Neuron (in vitro differentiated cells): ENCODE measurements at regions not wholly inside any gene's neighbourhood (a gene's known extent, or its start where the extent isn't known, plus 50 kb on each side); places are given as distances from the start of the nearest gene placed in this dataset.

Experiments
- H2AFZ ChIP-seq: one replicate; pipeline ENCODE4 v1.6.1; 2013; ENCODE audit warnings: low read depth, mild to moderate bottlenecking, inconsistent platforms, low read length, moderate library complexity
- H3K27me3 ChIP-seq: one replicate; pipeline ENCODE4 v1.6.1; 2013; ENCODE audit warnings: low read length; ENCODE audit not compliant: insufficient read depth
- H3K36me3 ChIP-seq: one replicate; pipeline ENCODE4 v1.6.1; 2013; ENCODE audit warnings: low read length; ENCODE audit not compliant: insufficient read depth
- H3K4me1 ChIP-seq: one replicate; pipeline ENCODE4 v1.6.1; 2013; ENCODE audit warnings: low read length; ENCODE audit not compliant: insufficient read depth
- H3K4me3 ChIP-seq: 2 replicates; pipeline ENCODE4 v1.5.1; 2013; ENCODE audit warnings: mild to moderate bottlenecking, low read length, moderate library complexity
- H3K9me3 ChIP-seq: one replicate; pipeline ENCODE4 v1.6.1; 2013; ENCODE audit warnings: low read length

DNA sequence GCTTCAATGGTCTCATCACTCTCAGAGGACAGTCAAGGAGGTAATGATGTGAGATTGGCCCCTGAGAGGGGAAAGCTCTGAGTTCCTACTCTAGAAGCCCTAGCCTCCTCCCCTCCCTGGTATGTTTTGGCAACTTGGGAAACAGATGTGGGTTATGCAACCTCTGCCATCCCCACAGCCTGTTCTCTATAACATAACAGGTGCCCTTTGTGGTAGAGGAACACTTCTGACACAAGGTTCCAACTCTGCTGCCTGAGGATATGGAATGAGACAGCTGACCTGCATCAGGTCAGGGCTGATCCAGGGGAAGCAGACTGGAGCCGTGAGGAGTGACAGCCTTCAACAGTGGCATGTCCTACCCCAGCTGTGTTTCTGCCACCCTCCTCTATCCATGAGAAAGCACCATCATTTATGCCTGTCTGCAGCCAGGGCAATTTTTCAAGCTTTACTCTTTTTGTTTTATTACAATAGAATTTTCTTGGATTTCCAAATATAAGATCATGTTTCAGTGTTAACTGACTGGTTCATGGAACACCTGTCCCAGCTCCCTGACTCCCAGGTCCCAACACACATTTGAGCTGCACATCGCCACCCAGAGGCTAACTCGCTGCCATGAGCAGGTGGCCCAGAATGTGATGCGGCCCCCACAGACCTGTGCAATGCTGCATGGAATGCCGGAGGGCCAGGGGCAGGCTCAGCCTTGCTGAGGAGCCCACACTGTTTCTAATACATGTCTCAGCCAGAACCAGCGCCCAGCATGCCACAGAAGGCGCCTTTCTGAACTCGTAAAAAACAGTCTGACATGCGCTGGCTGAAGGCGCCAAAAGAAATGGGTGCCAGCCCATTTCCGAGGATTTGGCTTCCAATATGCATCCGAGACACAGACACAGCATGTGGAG is 124.8 kb upstream of the CHST15 start:
- H3K4me3 ChIP-seq: no peak overlapping the region
- no peaks in the 10 kb centered on the region for H3K27me3 ChIP-seq
- no peaks in the 10 kb centered on the region for H3K4me1 ChIP-seq
- H3K9me3 ChIP-seq: no peaks in the 10 kb centered on the region
- H3K36me3 ChIP-seq: no peaks in the 10 kb centered on the region
- H2AFZ ChIP-seq: no peak overlapping the region

DNA sequence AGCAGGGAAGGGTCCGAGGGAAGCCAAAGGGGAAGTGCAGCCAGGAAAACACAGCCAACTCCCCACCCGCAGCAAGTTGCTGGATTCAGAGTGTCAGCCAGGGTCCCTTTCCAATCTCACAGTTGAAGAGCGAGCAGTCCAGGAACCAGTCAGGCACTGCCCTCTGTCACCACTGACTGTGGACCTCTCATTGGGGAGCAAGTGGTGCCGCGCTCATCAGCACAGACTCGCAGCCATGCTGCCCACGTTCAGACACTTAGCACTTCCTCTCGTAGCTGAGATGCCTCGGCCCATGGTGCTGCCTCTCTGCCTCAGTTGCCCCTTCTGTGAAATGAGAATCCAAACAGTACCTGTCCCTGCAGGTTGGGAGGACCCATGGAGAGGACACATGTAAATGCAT is 123.6 kb upstream of the CHST15 start:
- Histone ChIP-seq H3K9me3 (no peaks in the 10 kb centered on the region), H3K4me3 (no peak overlapping the region), H3K27me3 (no peaks in the 10 kb centered on the region), H2AFZ (no peak overlapping the region), H3K36me3 (no peaks in the 10 kb centered on the region), H3K4me1 (no peaks in the 10 kb centered on the region)

DNA sequence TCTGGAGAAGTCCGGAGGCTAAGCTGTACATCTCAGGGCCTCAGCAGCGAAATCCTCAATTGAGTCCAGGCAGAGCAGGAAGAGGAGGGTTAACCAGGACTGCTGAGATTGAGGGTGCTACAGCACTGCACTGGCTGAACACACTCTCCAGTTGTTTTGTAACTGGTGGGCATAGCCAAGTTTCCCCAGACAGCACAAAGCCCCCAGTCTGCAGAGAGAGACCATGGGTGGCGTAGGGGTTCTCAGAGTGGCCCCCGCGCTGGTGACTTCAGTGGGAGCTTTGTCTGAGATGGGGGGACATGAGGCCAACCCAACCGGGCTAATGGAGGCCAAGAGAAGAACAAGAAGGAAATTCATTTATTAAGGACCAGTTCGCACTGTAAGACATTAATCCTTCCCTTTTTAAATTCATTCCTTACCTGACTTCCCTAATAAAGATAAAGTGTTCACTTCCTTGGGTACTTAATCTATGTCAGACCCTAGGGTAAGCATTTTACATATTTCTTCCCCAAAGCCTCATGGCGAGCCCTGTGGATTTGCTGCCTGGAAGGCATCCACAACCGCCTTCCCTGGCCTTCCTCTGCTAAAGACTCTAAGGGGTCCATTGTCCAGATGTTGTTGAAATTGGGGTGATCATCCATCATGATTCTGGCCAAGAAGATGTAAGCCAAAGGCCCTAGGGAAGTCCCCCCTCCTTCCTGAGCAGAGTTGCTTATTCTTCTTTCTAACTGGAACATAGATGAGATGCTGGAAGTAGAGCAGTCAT is 121.4 kb upstream of the CHST15 start:
- Histone ChIP-seq H2AFZ (no peak overlapping the region), H3K4me3 (no peak overlapping the region), H3K36me3 (no peaks in the 10 kb centered on the region), H3K4me1 (no peaks in the 10 kb centered on the region), H3K27me3 (no peaks in the 10 kb centered on the region), H3K9me3 (no peaks in the 10 kb centered on the region)

DNA sequence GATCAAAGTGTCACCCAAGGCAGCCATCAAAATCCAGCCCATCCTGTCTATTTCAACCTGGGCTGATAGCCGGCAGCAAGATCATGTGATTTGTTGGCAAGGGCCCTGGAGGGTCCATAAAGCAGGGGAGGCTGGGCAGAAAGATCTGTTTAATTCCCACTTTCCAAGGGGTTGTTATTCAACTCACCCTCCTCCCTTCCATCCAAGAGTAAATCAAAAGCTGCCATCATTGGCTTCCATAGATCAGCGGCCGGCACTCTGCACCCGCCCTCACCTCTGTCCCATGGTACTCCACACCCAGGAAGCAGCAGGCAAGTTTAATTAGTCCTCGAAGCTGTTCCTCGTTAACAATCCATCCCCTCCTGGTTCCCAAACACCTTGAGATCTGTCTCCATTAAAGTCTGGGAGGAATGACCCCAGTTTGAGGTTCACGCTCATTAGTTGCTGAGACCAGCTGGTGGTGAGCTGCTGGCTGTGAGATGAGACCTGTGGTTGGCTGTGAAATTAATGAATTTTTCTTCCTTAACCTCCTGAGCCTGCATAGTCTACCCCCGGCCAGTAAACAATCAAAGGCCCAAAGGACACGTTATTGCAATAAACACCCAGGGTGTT is 120.6 kb upstream of the CHST15 start:
- no peak overlapping the region for H3K4me3 ChIP-seq
- no peak overlapping the region for H2AFZ ChIP-seq
- H3K9me3 ChIP-seq: no peaks in the 10 kb centered on the region
- no peaks in the 10 kb centered on the region for H3K27me3 ChIP-seq
- no peaks in the 10 kb centered on the region for H3K4me1 ChIP-seq
- no peaks in the 10 kb centered on the region for H3K36me3 ChIP-seq

DNA sequence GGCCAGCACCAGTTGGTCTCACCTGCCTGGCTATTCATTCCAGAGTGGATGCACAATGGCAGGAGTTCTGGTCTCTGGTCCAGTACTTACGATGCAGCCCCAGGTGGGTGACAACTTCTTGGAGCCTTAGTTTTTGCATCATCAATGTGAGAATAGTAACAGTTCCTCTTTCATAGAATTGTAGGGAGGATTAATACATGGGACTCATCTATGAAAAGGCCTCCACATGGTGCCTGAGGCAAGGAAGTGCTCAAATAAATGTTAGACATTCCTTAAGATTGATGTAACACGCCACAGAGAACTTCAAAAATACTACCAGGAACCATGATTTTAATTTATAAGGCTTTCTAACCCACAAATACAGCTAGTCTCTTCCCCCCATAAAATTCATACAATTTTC is 120.1 kb upstream of the CHST15 start:
- H2AFZ ChIP-seq: no peak overlapping the region
- H3K27me3 ChIP-seq: no peaks in the 10 kb centered on the region
- no peak overlapping the region for H3K4me3 ChIP-seq
- no peaks in the 10 kb centered on the region for H3K9me3 ChIP-seq
- no peaks in the 10 kb centered on the region for H3K36me3 ChIP-seq
- H3K4me1 ChIP-seq: no peaks in the 10 kb centered on the region

DNA sequence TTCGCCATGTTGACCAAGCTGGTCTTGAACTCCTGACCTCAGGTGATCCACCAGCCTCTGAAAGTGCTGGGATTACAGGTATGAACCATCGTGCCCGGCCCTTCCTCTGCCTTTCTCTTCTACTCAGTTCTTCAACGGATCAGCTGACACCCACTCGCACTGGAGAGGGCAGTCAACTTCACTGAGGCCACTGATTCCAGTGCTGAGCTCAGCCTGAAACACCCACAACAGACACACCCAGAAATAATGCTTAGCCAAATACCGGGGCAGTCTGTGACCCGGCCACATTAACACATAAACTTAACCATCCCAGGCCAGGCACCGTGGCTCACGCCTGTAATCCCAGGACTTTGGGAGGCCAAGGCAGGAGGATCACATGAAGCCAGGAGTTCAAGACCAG is 119.3 kb upstream of the CHST15 start:
- no peak overlapping the region for H2AFZ ChIP-seq
- no peaks in the 10 kb centered on the region for H3K9me3 ChIP-seq
- no peaks in the 10 kb centered on the region for H3K4me1 ChIP-seq
- H3K4me3 ChIP-seq: no peak overlapping the region
- H3K27me3 ChIP-seq: no peaks in the 10 kb centered on the region
- H3K36me3 ChIP-seq: no peaks in the 10 kb centered on the region

DNA sequence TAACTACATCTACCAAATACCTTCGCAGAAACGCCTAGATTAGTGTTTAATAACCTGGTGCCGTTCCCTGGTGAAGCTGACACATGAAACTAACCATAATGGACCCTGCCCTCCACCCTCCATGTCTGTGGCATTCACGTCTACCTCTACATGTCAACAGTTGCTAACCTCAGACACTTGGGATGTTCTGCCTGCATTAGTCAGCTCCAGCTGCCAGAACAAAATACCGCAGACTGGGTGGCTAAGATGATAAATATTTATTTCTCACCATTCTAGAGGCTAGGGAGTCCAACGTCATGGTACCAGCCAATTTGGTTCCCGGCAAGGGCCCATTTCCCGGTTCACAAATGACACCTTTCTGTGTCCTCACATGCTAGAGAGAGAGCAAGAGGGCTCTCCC is 118.5 kb upstream of the CHST15 start:
- Histone ChIP-seq H2AFZ (no peak overlapping the region), H3K4me3 (no peak overlapping the region), H3K4me1 (no peaks in the 10 kb centered on the region), H3K36me3 (no peaks in the 10 kb centered on the region), H3K9me3 (no peaks in the 10 kb centered on the region), H3K27me3 (no peaks in the 10 kb centered on the region)

DNA sequence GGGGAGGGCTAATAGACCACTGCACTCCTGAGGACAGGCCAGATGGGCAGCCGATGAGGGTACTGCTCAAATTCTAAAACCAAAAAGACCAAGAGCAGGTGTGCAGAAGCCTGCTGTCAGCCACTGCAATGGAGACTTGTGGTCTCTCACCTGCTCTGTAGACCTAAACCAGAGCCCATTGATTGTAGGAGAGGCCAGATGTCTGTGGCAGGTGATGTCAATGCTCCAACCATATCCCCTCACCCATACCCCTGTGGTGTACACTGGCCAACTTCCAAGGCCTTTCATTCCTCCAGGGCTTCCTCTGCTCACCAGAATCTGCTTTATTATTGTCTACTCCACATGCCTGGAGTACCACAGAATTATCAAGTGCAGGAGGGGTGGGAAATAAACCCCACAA is 116.9 kb upstream of the CHST15 start:
- H2AFZ ChIP-seq: no peak overlapping the region
- H3K4me3 ChIP-seq: no peak overlapping the region
- no peaks in the 10 kb centered on the region for H3K27me3 ChIP-seq
- no peaks in the 10 kb centered on the region for H3K36me3 ChIP-seq
- no peaks in the 10 kb centered on the region for H3K9me3 ChIP-seq
- no peaks in the 10 kb centered on the region for H3K4me1 ChIP-seq

DNA sequence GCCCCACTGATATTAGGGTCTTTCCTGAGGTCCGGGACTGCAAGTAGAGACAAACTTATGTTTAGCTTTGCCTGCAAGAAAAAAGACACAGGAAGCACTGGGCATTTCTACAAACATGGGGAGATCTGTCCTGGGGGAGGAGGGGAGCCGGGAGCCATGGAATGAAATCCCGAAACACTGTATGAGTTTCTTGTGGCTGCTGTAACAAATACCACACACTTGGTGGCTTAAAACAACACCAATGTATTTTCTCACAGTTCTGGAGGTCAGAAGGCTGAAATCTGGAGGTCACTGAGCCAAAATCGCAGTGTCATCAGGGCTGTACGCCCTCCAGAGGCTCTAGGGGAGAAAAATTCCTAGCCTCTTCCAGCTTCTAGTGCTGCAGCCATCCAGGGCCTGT is 114.0 kb upstream of the CHST15 start:
- H3K9me3 ChIP-seq: no peaks in the 10 kb centered on the region
- no peaks in the 10 kb centered on the region for H3K27me3 ChIP-seq
- H3K36me3 ChIP-seq: no peaks in the 10 kb centered on the region
- no peaks in the 10 kb centered on the region for H3K4me1 ChIP-seq
- no peak overlapping the region for H2AFZ ChIP-seq
- H3K4me3 ChIP-seq: no peak overlapping the region

DNA sequence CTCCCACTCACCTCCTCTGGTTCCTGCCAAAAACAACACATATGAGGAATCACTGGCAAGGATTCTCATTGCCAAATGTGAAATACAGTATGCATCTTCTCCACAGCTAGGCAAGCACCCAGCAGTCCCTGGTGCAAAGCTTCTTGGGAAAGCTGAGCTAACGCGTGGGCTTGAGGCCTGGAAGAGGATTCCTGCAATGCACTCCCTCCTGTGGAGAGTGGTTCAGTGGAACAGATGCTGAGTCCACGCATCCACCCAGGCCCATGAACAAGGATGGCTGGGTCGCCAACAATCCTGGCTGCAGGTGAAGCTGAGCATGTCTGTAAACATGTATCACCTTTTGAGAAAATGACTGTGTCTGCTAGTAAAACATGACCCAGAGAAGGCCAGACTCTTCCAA is 113.2 kb upstream of the CHST15 start:
- no peaks in the 10 kb centered on the region for H3K27me3 ChIP-seq
- no peaks in the 10 kb centered on the region for H3K36me3 ChIP-seq
- no peak overlapping the region for H2AFZ ChIP-seq
- no peak overlapping the region for H3K4me3 ChIP-seq
- no peaks in the 10 kb centered on the region for H3K4me1 ChIP-seq
- H3K9me3 ChIP-seq: no peaks in the 10 kb centered on the region

DNA sequence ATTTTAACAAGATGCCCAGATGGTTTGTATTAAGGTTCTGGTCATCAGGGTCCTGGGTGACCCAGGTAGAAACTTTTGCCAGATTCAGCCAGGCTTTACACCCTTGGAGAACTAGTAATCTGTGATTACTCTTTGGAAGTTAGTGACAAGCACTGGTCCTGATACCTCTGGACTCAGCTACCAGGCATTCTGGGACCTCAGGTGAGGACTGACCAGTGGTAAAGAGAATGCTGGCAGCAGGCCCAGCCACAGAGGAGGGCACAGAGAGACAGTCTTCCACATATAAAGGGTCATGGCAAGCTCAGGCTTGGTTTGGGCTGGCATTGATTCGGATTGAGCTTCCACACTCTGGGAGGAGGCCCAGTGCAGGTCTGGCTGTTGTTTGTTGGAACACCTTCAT is 112.0 kb upstream of the CHST15 start:
- no peak overlapping the region for H2AFZ ChIP-seq
- no peaks in the 10 kb centered on the region for H3K36me3 ChIP-seq

DNA sequence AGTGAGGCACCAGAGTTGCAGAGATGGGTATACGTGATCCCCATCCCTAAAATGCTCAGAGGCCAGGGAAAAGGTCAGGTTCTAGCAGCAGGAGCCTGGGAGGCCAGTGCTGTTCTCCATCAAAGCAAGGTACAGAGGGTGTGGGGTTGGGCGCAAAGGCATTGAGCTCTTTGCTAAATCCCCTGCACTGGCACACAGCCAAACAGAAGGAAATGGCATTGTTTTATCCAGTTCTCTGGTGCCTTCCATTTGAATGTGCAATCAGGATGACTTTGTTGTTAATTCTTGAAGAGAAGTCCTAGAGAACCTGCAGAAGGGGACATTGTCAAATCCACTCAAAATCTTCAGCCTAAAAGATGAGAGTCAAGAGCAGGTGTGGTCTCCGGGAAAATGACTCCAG is 111.3 kb upstream of the CHST15 start:
- no peak overlapping the region for H2AFZ ChIP-seq
- no peaks in the 10 kb centered on the region for H3K9me3 ChIP-seq
- H3K36me3 ChIP-seq: no peaks in the 10 kb centered on the region
- H3K27me3 ChIP-seq: no peaks in the 10 kb centered on the region
- H3K4me3 ChIP-seq: no peak overlapping the region
- no peaks in the 10 kb centered on the region for H3K4me1 ChIP-seq

More for the DNA sequence above, 112.0 kb upstream of the CHST15 start:
- Histone ChIP-seq H3K4me1 (no peaks in the 10 kb centered on the region), H3K9me3 (no peaks in the 10 kb centered on the region), H3K27me3 (no peaks in the 10 kb centered on the region), H3K4me3 (no peak overlapping the region)

DNA sequence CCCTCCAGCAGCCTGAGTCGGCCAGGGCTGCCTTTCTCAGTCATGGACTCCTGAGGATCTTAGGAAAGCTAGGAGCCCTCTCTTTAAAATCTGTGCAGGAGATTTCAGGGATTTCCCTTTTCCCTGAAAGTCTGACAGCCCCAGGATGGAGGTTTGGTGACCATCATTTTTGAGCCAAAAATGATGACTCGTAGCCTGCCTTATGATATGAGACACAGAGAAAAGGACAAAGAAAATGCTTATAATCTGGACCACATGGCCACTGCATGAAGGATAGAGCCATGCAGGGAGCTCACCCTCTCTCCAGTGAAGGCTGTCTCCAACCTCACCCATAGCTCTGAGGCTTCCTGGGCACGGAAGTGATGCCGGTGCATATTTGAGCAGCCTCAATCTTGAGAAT is 106.6 kb upstream of the CHST15 start:
- Histone ChIP-seq H3K4me1 (peaks cover 10% of the 10 kb centered on the region), H3K36me3 (no peaks in the 10 kb centered on the region), H3K4me3 (no peak overlapping the region), H3K9me3 (no peaks in the 10 kb centered on the region), H3K27me3 (no peaks in the 10 kb centered on the region), H2AFZ (no peak overlapping the region)
